ES-I3 (cell line): ENCODE measurements at regions not wholly inside any gene's neighbourhood (a gene's known extent, or its start where the extent isn't known, plus 50 kb on each side); places are given as distances from the start of the nearest gene placed in this dataset.

Source experiments
- H3K36me3 ChIP-seq: 2 replicates; pipeline ENCODE4 v1.6.1; 2013; ENCODE audit warnings: mild to moderate bottlenecking, low read length, control low read depth, moderate library complexity; ENCODE audit not compliant: insufficient read depth
- H3K4me1 ChIP-seq: 2 replicates; pipeline ENCODE4 v1.6.1; 2013; ENCODE audit warnings: mild to moderate bottlenecking, control low read depth, low read length; ENCODE audit not compliant: insufficient read depth
- H3K9ac ChIP-seq: 2 replicates; pipeline ENCODE4 v1.6.1; 2013; ENCODE audit warnings: low read depth, mild to moderate bottlenecking, low read length, moderate library complexity
- H3K9me3 ChIP-seq: 2 replicates; pipeline ENCODE4 v1.6.1; 2013; ENCODE audit warnings: mild to moderate bottlenecking, low read length, moderate library complexity; ENCODE audit not compliant: control insufficient read depth, insufficient read depth

- peaks cover 16% of the 10 kb centered on the region; the same call in 1 of the 2 replicates for H3K9me3 ChIP-seq
- H3K36me3 ChIP-seq, result no peaks in the 10 kb centered on the region
- H3K9ac ChIP-seq, result no peak overlapping the region
- H3K4me1 ChIP-seq, result no peaks in the 10 kb centered on the region
Observed at GRCh38 chr13:74206061-74206561, 71.9 kb upstream of the KLF12 start.

- H3K9me3 ChIP-seq, result peaks cover 16% of the 10 kb centered on the region; the same call in 1 of the 2 replicates
- H3K9ac ChIP-seq, result no peak overlapping the region
- H3K36me3 ChIP-seq, result no peaks in the 10 kb centered on the region
- H3K4me1 ChIP-seq, result no peaks in the 10 kb centered on the region
Observed at GRCh38 chr13:74205313-74205690, 71.1 kb upstream of the KLF12 start.

GRCh38 chr13:74204602-74205312 is 70.6 kb upstream of the KLF12 start:
- Histone ChIP-seq H3K36me3 (no peaks in the 10 kb centered on the region), H3K9me3 (peaks cover 16% of the 10 kb centered on the region; the same call in 1 of the 2 replicates), H3K9ac (no peak overlapping the region), H3K4me1 (no peaks in the 10 kb centered on the region)

GRCh38 chr13:74203576-74203975 is 69.4 kb upstream of the KLF12 start:
- H3K9me3 ChIP-seq, result peaks cover 16% of the 10 kb centered on the region; the same call in 1 of the 2 replicates
- H3K4me1 ChIP-seq, result no peaks in the 10 kb centered on the region
- H3K9ac ChIP-seq, result no peak overlapping the region
- no peaks in the 10 kb centered on the region for H3K36me3 ChIP-seq

GRCh38 chr13:74202129-74202813 is 68.1 kb upstream of the KLF12 start:
- H3K4me1 ChIP-seq, result no peaks in the 10 kb centered on the region
- H3K36me3 ChIP-seq, result no peaks in the 10 kb centered on the region
- peaks cover 16% of the 10 kb centered on the region; the same call in 1 of the 2 replicates for H3K9me3 ChIP-seq
- no peak overlapping the region for H3K9ac ChIP-seq

- Histone ChIP-seq H3K36me3 (no peaks in the 10 kb centered on the region), H3K9me3 (peaks cover 16% of the 10 kb centered on the region; the same call in 1 of the 2 replicates), H3K4me1 (no peaks in the 10 kb centered on the region), H3K9ac (no peak overlapping the region)
Observed at GRCh38 chr13:74201530-74201929, 67.3 kb upstream of the KLF12 start.

GRCh38 chr13:74200081-74200480 is 65.9 kb upstream of the KLF12 start:
- Histone ChIP-seq H3K4me1 (no peaks in the 10 kb centered on the region), H3K9ac (no peak overlapping the region), H3K9me3 (peaks cover 16% of the 10 kb centered on the region; the same call in 1 of the 2 replicates), H3K36me3 (no peaks in the 10 kb centered on the region)

- peaks cover 6% of the 10 kb centered on the region; the same call in 1 of the 2 replicates for H3K9me3 ChIP-seq
- no peaks in the 10 kb centered on the region for H3K4me1 ChIP-seq
- no peak overlapping the region for H3K9ac ChIP-seq
- no peaks in the 10 kb centered on the region for H3K36me3 ChIP-seq
Observed at GRCh38 chr13:74197677-74198429, 63.6 kb upstream of the KLF12 start.

- Histone ChIP-seq H3K9ac (no peak overlapping the region), H3K9me3 (no peaks in the 10 kb centered on the region), H3K36me3 (no peaks in the 10 kb centered on the region), H3K4me1 (no peaks in the 10 kb centered on the region)
Observed at GRCh38 chr13:74194846-74195245, 60.6 kb upstream of the KLF12 start.

GRCh38 chr13:74193391-74193790 is 59.2 kb upstream of the KLF12 start:
- no peaks in the 10 kb centered on the region for H3K4me1 ChIP-seq
- no peak overlapping the region for H3K9ac ChIP-seq
- no peaks in the 10 kb centered on the region for H3K9me3 ChIP-seq

GRCh38 chr13:74191410-74191809 is 57.2 kb upstream of the KLF12 start:
- Histone ChIP-seq H3K9me3 (no peaks in the 10 kb centered on the region), H3K36me3 (no peaks in the 10 kb centered on the region), H3K9ac (no peak overlapping the region), H3K4me1 (no peaks in the 10 kb centered on the region)

More at GRCh38 chr13:74193391-74193790, 59.2 kb upstream of the KLF12 start:
- H3K36me3 ChIP-seq, result no peaks in the 10 kb centered on the region

- H3K4me1 ChIP-seq, result no peaks in the 10 kb centered on the region
- no peaks in the 10 kb centered on the region for H3K36me3 ChIP-seq
- H3K9ac ChIP-seq, result no peak overlapping the region
- H3K9me3 ChIP-seq, result no peaks in the 10 kb centered on the region
Observed at GRCh38 chr13:74190999-74191398, 56.8 kb upstream of the KLF12 start.

GRCh38 chr13:74187564-74187963 is 53.4 kb upstream of the KLF12 start:
- no peaks in the 10 kb centered on the region for H3K4me1 ChIP-seq
- H3K9me3 ChIP-seq, result no peaks in the 10 kb centered on the region
- no peaks in the 10 kb centered on the region for H3K36me3 ChIP-seq
- no peak overlapping the region for H3K9ac ChIP-seq

- Histone ChIP-seq H3K9ac (no peak overlapping the region), H3K4me1 (no peaks in the 10 kb centered on the region), H3K36me3 (no peaks in the 10 kb centered on the region), H3K9me3 (no peaks in the 10 kb centered on the region)
Observed at GRCh38 chr13:74184283-74184682, 50.1 kb upstream of the KLF12 start.
